NB4 (cell line): ENCODE measurements at regions not wholly inside any gene's neighbourhood (a gene's known extent, or its start where the extent isn't known, plus 50 kb on each side); places are given as distances from the start of the nearest gene placed in this dataset.

Experiments used
- CTCF ChIP-seq: IDR thresholded peaks from one replicate; pipeline ENCODE4 v1.5.1; 2012; ENCODE audit warnings: low read depth, low read length
- MAX ChIP-seq: IDR thresholded peaks from 2 replicates; pipeline ENCODE4 v1.6.1; 2011; ENCODE audit warnings: low read depth, low read length
- POLR2A ChIP-seq: IDR thresholded peaks from 2 replicates; pipeline ENCODE4 v1.6.1; 2011; ENCODE audit warnings: mild to moderate bottlenecking; ENCODE audit not compliant: insufficient read length; ENCODE audit errors: extremely low read depth

- TF ChIP-seq CTCF: no peak
- no peak for TF ChIP-seq POLR2A
- no peak for TF ChIP-seq MAX
These were observed 55.2 kb upstream of the RTN4 start for GRCh38 chr2:55105456-55105855.
